Prostate gland (tissue), 2 donors: ENCODE measurements at regions not wholly inside any gene's neighbourhood (a gene's known extent, or its start where the extent isn't known, plus 50 kb on each side); places are given as distances from the start of the nearest gene placed in this dataset.

ENCODE experiments used
- DNase-seq: peaks from one replicate; pipeline ENCODE4 v3.0.0-alpha.2; 2019; ENCODE audit warnings: low spot score
- H3K27ac ChIP-seq, 2 donors: fragments of 200-600 bp; sonication (generic); 2 replicates each; pipeline ENCODE4 v1.5.1; 2017 to 2019
- H3K27me3 ChIP-seq: fragments of 200-600 bp; sonication (generic); replicated peaks from 2 replicates; pipeline ENCODE4 v1.5.1; 2019; ENCODE audit not compliant: insufficient read depth
- H3K36me3 ChIP-seq, 2 donors: fragments of 200-600 bp; sonication (generic); 1 replicate in 1 of 2; 2 replicates in 1 of 2; pipeline versions ENCODE4 v1.5.1 to v1.8.1; 2017 to 2019
- H3K4me1 ChIP-seq: fragments of 200-600 bp; sonication (generic); replicated peaks from 2 replicates; pipeline ENCODE4 v1.5.1; 2019
- H3K4me3 ChIP-seq, 2 donors: fragments of 200-600 bp; sonication (generic); 2 replicates each; pipeline ENCODE4 v1.5.1; 2017 to 2019
- H3K9me3 ChIP-seq: fragments of 200-600 bp; sonication (generic); 2 replicates; pipeline ENCODE4 v1.5.1; 2017
- CTCF ChIP-seq, 4 experiments: fragments of 200-600 bp in 2 of 4; fragments of 450-650 bp in 2 of 4; sonication (generic) in 2 of 4; IDR thresholded peaks; 1 replicate in 3 of 4; 2 replicates in 1 of 4; pipeline ENCODE4 v1.5.1; 2016 to 2019; ENCODE audit warnings: antibody characterized with exemption in 4 of 4, mild to moderate bottlenecking in 2 of 4, moderate library complexity in 2 of 4
- POLR2A ChIP-seq: fragments of 450-650 bp; IDR thresholded peaks from one replicate; pipeline ENCODE4 v1.6.1; 2016; ENCODE audit warnings: antibody characterized with exemption, mild to moderate bottlenecking
- POLR2AphosphoS5 ChIP-seq: sonication (generic); formaldehyde crosslinking; IDR thresholded peaks from one replicate; pipeline ENCODE4 v1.6.1; 2017; ENCODE audit warnings: antibody characterized with exemption
- WGBS: methylation state at CpG from one replicate; pipeline ENCODE4 v1.1.5; 2018; 5-methylcytosine and 5-hydroxymethylcytosine counted together
- intact Hi-C: fragments of 100-400 bp; cut with DNase I; formaldehyde crosslinking; loops from one replicate; pipeline ENCODE4 v1.14.2; 2022
- small RNA-seq, 2 donors: library from RNA; depleted of rRNA; stranded (forward); fragments of <200 nt; gene quantifications; one replicate each; pipeline ENCODE3, GENCODE V24; 2016

GRCh38 chr3:78529601-78530000, 1238.2 kb downstream of the ROBO1 start:
- TF ChIP-seq POLR2AphosphoS5 (no peak), POLR2A (no peak), CTCF (IDR thresholded peaks at IDR 0.05) (no peak)
- Histone ChIP-seq H3K4me3 (no peak overlapping the region), H3K9me3 (no peaks in the 10 kb centered on the region), H3K36me3 (no peaks in the 10 kb centered on the region), H3K27ac (no peak overlapping the region), H3K4me1 (no peaks in the 10 kb centered on the region), H3K27me3 (no peaks in the 10 kb centered on the region)
- WGBS: 56% methylated on average over 3 of the region's 3 CpGs
- intact Hi-C loops: no loop called here
- DNase-seq: no peak

GRCh38 chr3:78540485-78540884, 1227.3 kb downstream of the ROBO1 start:
- Histone ChIP-seq H3K4me3 (no peak overlapping the region), H3K9me3 (no peaks in the 10 kb centered on the region), H3K27ac (no peak overlapping the region), H3K36me3 (no peaks in the 10 kb centered on the region), H3K27me3 (no peaks in the 10 kb centered on the region), H3K4me1 (no peaks in the 10 kb centered on the region)
- TF ChIP-seq POLR2A (no peak), POLR2AphosphoS5 (no peak), CTCF (IDR thresholded peaks at IDR 0.05) (no peak)
- intact Hi-C loops: no loop called here
- no peak for DNase-seq
- 90% methylated on average over 2 of the region's 2 CpGs for WGBS

- no peaks in the 10 kb centered on the region for H3K27me3 ChIP-seq
- H3K4me3 ChIP-seq: no peak overlapping the region
- no peaks in the 10 kb centered on the region for H3K36me3 ChIP-seq
- no peak overlapping the region for H3K27ac ChIP-seq
- WGBS: 98% methylated on average over 2 of the region's 2 CpGs
- DNase-seq: no peak
- intact Hi-C loops: no loop called here
- no peaks in the 10 kb centered on the region for H3K9me3 ChIP-seq
- TF ChIP-seq POLR2AphosphoS5 (no peak), CTCF (IDR thresholded peaks at IDR 0.05) (no peak), POLR2A (no peak)
- no peaks in the 10 kb centered on the region for H3K4me1 ChIP-seq
Measured at GRCh38 chr3:78545827-78546226, 1222.0 kb downstream of the ROBO1 start.

Small RNA genes in the stretch of these regions (small RNA-seq; reads per million reads assigned to genes)
- gene RN7SKP61 (0 reads per million in 2 donors), gene RN7SL647P (0 reads per million in 2 donors), gene RNU6-217P (0 reads per million in 2 donors)
